Fibroblast of skin of back (primary cell): ENCODE measurements at regions not wholly inside any gene's neighbourhood (a gene's known extent, or its start where the extent isn't known, plus 50 kb on each side); places are given as distances from the start of the nearest gene placed in this dataset.

ENCODE experiments used
- DNase-seq: peaks from one replicate; pipeline ENCODE4 v3.0.0-alpha.2; 2013

- no peak for DNase-seq
Measured at GRCh38 chr20:60330461-60330860, 372.2 kb downstream of the CDH26 start.

GRCh38 chr20:60331688-60332300, 373.6 kb downstream of the CDH26 start:
- no peak for DNase-seq

- no peak for DNase-seq
Measured at GRCh38 chr20:60332523-60332922, 374.3 kb downstream of the CDH26 start.

GRCh38 chr20:60334911-60335310, 376.7 kb downstream of the CDH26 start:
- DNase-seq = no peak

GRCh38 chr20:60338556-60338955, 380.3 kb downstream of the CDH26 start:
- no peak for DNase-seq

DNA sequence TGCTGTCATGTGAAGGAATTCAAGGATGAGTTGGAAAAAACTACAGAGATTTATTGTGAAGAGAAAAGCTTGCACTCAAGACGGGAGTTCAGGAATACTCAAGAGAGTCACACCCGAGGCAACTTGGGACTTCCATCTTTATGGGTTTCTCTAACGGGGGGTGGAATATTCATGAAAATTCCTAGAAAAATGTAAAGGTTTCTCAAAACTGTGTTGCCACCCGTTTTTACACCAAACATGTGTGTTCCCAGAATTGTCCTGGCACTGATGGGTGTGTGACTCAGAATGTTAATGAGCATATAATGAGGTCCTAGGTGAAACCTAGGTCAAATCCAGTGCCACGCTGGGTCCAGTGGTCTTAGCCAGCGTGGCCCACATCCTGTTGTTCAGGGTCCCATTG, 381.5 kb downstream of the CDH26 start:
- DNase-seq = no peak

DNA sequence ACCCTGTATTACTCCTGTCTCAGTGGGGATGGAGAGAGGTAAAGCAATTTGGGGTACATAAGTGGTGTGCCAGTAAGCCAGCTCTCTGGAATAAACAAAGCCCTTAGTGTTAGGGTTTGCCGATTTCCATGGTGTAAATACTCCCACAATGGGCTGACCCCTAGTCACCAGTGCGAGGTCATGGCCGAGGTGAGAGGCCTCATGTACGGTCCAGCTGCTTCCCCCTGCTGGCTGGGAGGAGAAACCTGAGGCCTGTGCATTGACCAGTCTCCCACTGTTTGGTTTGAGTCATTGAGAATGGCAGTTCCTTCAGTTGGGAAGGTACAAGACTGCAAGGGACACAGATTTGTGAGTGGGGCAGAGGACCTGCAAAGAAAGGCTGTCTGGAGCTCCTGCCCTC, 382.0 kb downstream of the CDH26 start:
- no peak for DNase-seq

GRCh38 chr20:60341062-60341461, 382.8 kb downstream of the CDH26 start:
- no peak for DNase-seq

DNA sequence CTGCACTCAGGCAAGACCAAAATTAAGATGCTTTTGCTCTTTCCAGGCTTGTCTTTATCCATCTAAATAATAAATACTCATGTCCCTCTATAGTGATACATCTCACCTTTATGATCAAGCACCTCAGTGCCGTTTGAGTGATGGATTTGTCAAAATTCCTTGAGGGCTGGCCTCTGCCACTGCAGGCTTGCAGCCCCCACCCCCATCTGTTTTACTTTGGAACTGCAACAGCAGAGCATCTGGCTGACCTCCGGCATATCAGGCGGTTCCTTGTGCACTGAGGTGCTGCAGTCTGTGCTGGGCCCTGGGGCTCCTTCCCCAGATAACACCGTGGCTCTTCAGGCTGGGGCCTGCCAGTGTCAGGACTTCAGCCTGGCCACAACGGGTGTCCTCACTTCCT, 386.9 kb downstream of the CDH26 start:
- no peak for DNase-seq

GRCh38 chr20:60349418-60349817, 391.2 kb downstream of the CDH26 start:
- DNase-seq = no peak

GRCh38 chr20:60352017-60352416, 393.8 kb downstream of the CDH26 start:
- no peak for DNase-seq

GRCh38 chr20:60352596-60352995, 394.4 kb downstream of the CDH26 start:
- no peak for DNase-seq

GRCh38 chr20:60354024-60354580, 395.9 kb downstream of the CDH26 start:
- DNase-seq = no peak

DNA sequence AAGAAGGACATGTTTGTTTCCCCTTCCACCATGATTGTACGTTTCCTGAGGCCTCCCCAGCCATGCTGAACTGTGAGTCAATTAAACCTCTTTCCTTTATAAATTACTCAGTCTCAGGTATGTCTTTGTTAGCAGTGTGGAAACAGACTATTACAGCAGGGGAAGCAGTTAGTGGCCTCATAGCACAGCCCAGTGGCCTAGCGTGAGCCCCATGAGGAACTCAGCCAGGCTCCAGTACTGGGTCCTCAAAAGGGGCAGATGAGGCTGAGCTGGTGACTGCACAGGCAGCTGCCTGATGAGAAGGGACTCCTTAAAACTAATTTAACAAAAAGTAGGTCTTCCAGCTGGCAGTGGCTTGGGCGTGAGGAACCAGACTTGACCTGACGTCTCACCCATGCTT, 399.9 kb downstream of the CDH26 start:
- DNase-seq = no peak

DNA sequence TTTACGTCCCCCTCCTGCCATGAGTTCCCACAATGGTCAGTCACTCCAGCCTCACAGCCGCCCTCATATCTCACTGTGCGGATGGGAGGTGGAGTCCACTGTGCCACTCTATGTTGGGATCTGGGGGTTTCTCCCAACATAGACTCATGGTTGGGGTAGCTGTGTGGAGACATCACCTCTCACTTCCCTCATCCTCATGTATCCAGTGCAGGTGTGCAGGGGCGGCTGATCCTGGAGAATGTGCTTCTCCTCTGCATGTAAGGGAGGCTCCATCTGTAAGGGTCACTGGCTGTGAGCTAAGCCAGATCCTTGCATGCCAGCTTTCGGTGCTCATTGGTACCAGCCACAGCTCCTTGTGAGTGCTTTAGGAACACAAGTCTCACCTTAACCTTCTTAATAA, 400.8 kb downstream of the CDH26 start:
- no peak for DNase-seq

DNA sequence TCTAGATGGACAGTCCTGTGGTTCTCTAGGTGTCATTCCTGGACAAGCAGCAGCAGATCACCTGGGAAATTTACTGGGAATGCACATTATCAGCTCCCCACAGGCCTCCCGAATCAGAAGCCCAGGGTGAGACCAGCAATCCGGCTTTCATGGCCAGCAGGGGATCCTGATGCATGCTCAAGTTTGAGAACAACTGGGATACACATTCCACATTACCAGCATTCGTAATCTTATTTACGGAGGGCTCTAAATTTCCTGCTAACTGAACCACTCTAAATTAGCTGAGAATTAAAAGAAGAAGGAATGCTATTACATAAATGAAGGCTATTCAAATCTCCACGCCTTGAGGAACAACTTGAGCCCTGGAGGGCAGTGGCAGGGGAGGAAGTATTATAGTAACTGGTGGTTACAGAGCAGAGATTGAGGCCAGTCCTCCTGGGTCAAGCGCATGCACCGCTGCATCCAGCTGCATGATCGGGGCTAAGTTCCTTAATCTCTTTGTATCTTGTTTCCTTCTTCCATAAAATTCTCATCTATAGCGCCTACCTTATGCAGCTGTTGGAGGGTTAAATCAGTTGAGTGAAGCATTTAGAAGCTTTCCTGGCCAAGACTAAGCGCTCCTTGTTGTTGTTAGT, 403.7 kb downstream of the CDH26 start:
- DNase-seq = no peak

DNA sequence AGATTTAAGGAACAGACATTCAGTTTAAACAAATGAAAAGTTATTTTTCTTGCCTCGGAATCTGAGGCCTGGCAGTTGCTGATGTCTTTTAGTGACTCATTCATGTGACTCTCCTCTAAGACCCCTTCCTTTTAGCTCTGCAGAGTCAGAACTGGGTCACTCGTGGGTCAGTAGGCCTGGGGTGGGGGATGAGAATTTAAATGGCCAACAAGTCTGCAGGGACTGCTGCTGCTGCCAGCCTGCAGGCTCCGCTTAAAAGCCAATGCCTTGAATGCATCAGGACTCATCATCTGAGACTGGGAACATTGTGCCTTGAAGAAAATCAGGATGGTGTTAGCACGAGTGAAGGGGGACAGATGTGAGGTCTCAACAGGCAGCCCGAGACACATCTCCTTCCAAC, 404.3 kb downstream of the CDH26 start:
- DNase-seq = no peak

GRCh38 chr20:60363698-60364097, 405.5 kb downstream of the CDH26 start:
- DNase-seq = no peak

- DNase-seq = no peak
Measured at GRCh38 chr20:60365064-60365666, 406.9 kb downstream of the CDH26 start.

- DNase-seq = no peak
Measured at GRCh38 chr20:60365882-60366281, 407.7 kb downstream of the CDH26 start.

DNA sequence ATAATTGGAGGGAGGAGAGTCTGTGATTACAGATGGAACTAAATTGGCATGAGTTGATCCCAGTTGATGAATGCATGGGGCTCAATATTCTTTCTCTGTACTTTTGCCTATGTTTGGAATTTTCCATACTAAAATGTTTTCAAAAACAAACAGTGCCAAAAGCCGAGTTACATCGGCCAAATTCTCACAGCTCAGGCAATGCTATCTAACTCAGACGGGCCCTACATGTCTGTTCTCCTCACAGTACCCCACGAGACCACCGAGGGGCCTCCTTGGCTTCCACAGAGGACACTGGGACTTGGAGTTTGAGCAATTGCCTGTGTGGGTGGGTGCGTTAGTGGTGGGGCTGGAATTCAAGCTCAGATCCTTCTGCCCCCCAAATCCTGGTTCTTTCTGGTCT, 413.2 kb downstream of the CDH26 start:
- DNase-seq = no peak

DNA sequence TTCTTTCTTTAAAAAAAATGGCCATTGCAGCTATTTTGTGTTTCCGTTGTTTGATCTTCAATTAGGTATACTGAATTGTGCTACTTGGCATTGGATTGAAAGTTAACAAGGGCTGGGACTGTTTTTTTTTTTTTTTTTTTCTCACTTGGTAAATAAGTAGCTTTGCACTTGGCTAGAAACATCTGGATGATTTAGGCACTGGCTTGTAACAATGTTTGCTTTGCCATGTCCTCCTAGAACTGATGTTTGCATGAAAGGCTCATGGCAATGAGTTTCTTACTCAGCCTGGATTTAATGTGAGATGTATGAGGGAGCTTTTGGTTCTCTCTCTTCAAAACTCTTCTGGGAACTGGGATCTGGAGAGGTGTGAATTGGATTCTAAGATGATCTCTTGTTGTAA, 414.1 kb downstream of the CDH26 start:
- DNase-seq = no peak

DNA sequence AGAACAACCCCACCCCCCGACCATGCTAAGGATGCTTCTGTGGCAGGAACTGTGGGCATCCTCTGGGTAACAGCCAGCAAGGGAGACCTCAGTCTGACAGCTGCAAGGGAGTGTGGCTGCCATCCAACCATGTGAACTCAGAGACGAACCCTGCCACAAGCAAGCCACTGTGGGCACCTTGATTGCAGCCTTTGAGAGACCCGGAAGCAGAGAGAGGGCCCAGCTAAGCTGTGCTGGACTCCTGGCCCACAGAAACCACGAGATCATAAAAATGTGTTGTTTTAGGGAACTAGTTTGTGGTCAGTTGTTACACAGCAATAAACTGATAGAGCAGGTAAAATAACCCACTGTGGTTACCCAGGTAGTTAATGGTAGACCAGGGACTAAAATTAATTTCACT, 414.6 kb downstream of the CDH26 start:
- DNase-seq = no peak

- DNase-seq = no peak
Measured at GRCh38 chr20:60378620-60379019, 420.4 kb downstream of the CDH26 start.
